K562 (cell line): ENCODE measurements at regions not wholly inside any gene's neighbourhood (a gene's known extent, or its start where the extent isn't known, plus 50 kb on each side); places are given as distances from the start of the nearest gene placed in this dataset.

Experiments
- ATAC-seq: fragments of 200-7000 bp; cut with Tn5 transposase; 3 replicates; pipeline ENCODE4 v1.9.1; 2020; ENCODE audit warnings: moderate library complexity
- BruUV-seq: library from RNA; stranded (reverse); fragments of 400-500 nt; replicated peaks from 2 replicates; lab custom pipeline; 2021; lab: Mats Ljungman, UMichigan
- CTCF ChIA-PET: fragments of 300-600 bp; formaldehyde crosslinking; extraction: SDS; loops from one replicate; lab custom pipeline; 2021; ENCODE audit warnings: low intra/inter-chr PET ratio; lab: Yijun Ruan, JAX
- POLR2A ChIA-PET: fragments of 300-600, 350-650 bp; sonication (Branson Sonifier 250); formaldehyde crosslinking; extraction: SDS; loops from one replicate; lab custom pipeline; 2021; ENCODE audit warnings: antibody characterized with exemption, inconsistent platforms; lab: Yijun Ruan, JAX
- DNase-seq, 4 experiments: peaks; one replicate each; pipeline versions ENCODE4 v3.0.0 to v3.0.0-alpha.2; 2011 to 2018; ENCODE audit warnings: low spot score in 3 of 4, mixed read lengths in 3 of 4; ENCODE audit errors: extremely low read depth in 1 of 4
- FAIRE-seq: peaks from 2 replicates; lab custom pipeline; 2011; peaks lifted over from hg19 to GRCh38; lab: Jason Lieb, UNC
- H2AFZ ChIP-seq: 2 replicates; pipeline ENCODE4 v1.6.0; 2011; ENCODE audit warnings: low read depth, low read length, control low read depth, inconsistent platforms
- H3K27ac ChIP-seq: fragments of 200-600 bp; 3 replicates; pipeline ENCODE4 v1.8.0; 2011; ENCODE audit warnings: low read depth, mild to moderate bottlenecking, control low read depth, inconsistent platforms, low read length, moderate library complexity, mixed read lengths; ENCODE audit errors: extremely low read depth
- H3K27me3 ChIP-seq, 2 experiments: fragments of 300-600 bp in 1 of 2; 2 replicates in 1 of 2; 3 replicates in 1 of 2; pipeline versions ENCODE4 v1.6.0 to v1.8.0; 2011; ENCODE audit warnings: inconsistent platforms in 2 of 2, low read length in 2 of 2, mild to moderate bottlenecking in 1 of 2, mixed read lengths in 1 of 2, moderate library complexity in 1 of 2; ENCODE audit not compliant: control insufficient read depth in 2 of 2, insufficient read depth in 2 of 2
- H3K36me3 ChIP-seq: fragments of 300-600 bp; 3 replicates; pipeline ENCODE4 v1.8.0; 2011; ENCODE audit warnings: mild to moderate bottlenecking, low read length, inconsistent platforms; ENCODE audit not compliant: control insufficient read depth, insufficient read depth
- H3K4me1 ChIP-seq, 2 experiments: fragments of 200-600 bp in 1 of 2; replicated peaks in 1 of 2; 2 replicates in 1 of 2; 3 replicates in 1 of 2; pipeline versions ENCODE4 v1.5.1 to v1.8.0; 2011; ENCODE audit warnings: inconsistent platforms in 2 of 2, low read length in 2 of 2, mild to moderate bottlenecking in 1 of 2, mixed read lengths in 1 of 2, moderate library complexity in 1 of 2; ENCODE audit not compliant: control insufficient read depth in 2 of 2, insufficient read depth in 2 of 2
- H3K4me2 ChIP-seq: 2 replicates; pipeline ENCODE4 v1.6.1; 2011; ENCODE audit warnings: low read length, control low read depth, inconsistent platforms, mixed read lengths; ENCODE audit not compliant: insufficient read depth
- H3K4me3 ChIP-seq: fragments of 200-600 bp; sonication (generic), shearing (Covaris generic); 2 replicates; pipeline ENCODE4 v1.5.1; 2016; ENCODE audit warnings: control low read depth, inconsistent platforms
- H3K79me2 ChIP-seq: fragments of 200-600 bp; 3 replicates; pipeline ENCODE4 v1.8.0; 2011; ENCODE audit warnings: low read length, inconsistent platforms; ENCODE audit not compliant: control insufficient read depth, insufficient read depth
- H3K9ac ChIP-seq, 2 experiments: 2 replicates each; pipeline versions ENCODE4 v1.6.0 to v1.6.1; 2011; ENCODE audit warnings: low read depth in 2 of 2, low read length in 2 of 2, control low read depth in 1 of 2, inconsistent platforms in 1 of 2, mild to moderate bottlenecking in 1 of 2, mixed read lengths in 1 of 2; ENCODE audit not compliant: insufficient read depth in 1 of 2
- H3K9me1 ChIP-seq: one replicate; pipeline ENCODE4 v1.6.0; 2011; ENCODE audit warnings: inconsistent platforms, mild to moderate bottlenecking, low read length, moderate library complexity; ENCODE audit not compliant: control insufficient read depth, insufficient read depth
- H3K9me3 ChIP-seq: replicated peaks from 2 replicates; pipeline ENCODE4 v1.5.1; 2011; ENCODE audit warnings: low read depth, low read length, inconsistent platforms; ENCODE audit not compliant: control insufficient read depth, insufficient read depth
- H4K20me1 ChIP-seq: replicated peaks from 2 replicates; pipeline ENCODE4 v1.6.1; 2011; ENCODE audit warnings: low read length, inconsistent platforms, mixed read lengths; ENCODE audit not compliant: control insufficient read depth, insufficient read depth
- BRCA1 ChIP-seq, 2 experiments: fragments of 450-650 bp in 1 of 2; sonication (generic) in 1 of 2; formaldehyde crosslinking in 1 of 2; IDR thresholded peaks; 2 replicates each; pipeline versions ENCODE4 v1.5.0 to v1.6.1; 2017 to 2020; ENCODE audit warnings: mild to moderate bottlenecking in 1 of 2, missing genetic modification reagents in 1 of 2
- CCNT2 ChIP-seq: IDR thresholded peaks from 2 replicates; pipeline ENCODE4 v1.6.1; 2011; ENCODE audit warnings: borderline replicate concordance, low read depth, mild to moderate bottlenecking, moderate library complexity, mixed read lengths, low read length; ENCODE audit not compliant: insufficient read length; ENCODE audit errors: extremely low read depth
- FOSL1 ChIP-seq: fragments of 200-800 bp; sonication (Bioruptor generic); conservative IDR thresholded peaks from 2 replicates; pipeline ENCODE4 v1.6.1; 2016; ENCODE audit warnings: missing genetic modification characterization, missing compliant biosample characterization
- POLR3G ChIP-seq: IDR thresholded peaks from 2 replicates; pipeline ENCODE4 v1.6.1; 2011; ENCODE audit not compliant: insufficient read length, insufficient replicate concordance; ENCODE audit errors: extremely low read depth
- PTBP1 ChIP-seq: fragments of 200-400 bp; formaldehyde crosslinking; IDR thresholded peaks from 2 replicates; pipeline ENCODE4 v1.6.1; 2017; ENCODE audit warnings: low read depth, low read length
- RFX7 ChIP-seq: fragments of 250-450 bp; sonication (Bioruptor Pico); IDR thresholded peaks from 2 replicates; pipeline ENCODE4 v1.5.1; 2021; ENCODE audit warnings: mild to moderate bottlenecking
- STAT5A ChIP-seq: IDR thresholded peaks from 2 replicates; pipeline ENCODE4 v1.6.1; 2012; ENCODE audit warnings: low read length, inconsistent platforms, borderline replicate concordance
- ZBTB7A ChIP-seq: IDR thresholded peaks from 2 replicates; pipeline ENCODE4 v1.6.1; 2011; ENCODE audit warnings: low read depth, mild to moderate bottlenecking, low read length, moderate library complexity, borderline replicate concordance; ENCODE audit not compliant: control insufficient read depth
- WGBS: fragments of 100-300 bp; shearing (Covaris generic); methylation state at CpG from one replicate; pipeline ENCODE4 v1.1.6; 2016; ENCODE audit warnings: low coverage, mixed read lengths; ENCODE audit not compliant: insufficient coverage; ENCODE audit errors: missing lambda C conversion rate; 5-methylcytosine and 5-hydroxymethylcytosine counted together
- in situ Hi-C: fragments of 300-500 bp; cut with MboI; formaldehyde crosslinking; loops from 4 replicates; pipeline ENCODE4 v1.15.0; 2018; ENCODE audit warnings: inconsistent platforms, mixed read lengths
- intact Hi-C: fragments of 100-400 bp; cut with micrococcal nuclease; formaldehyde crosslinking; loops from 2 replicates; pipeline ENCODE4 v1.14.2; 2022
- TF ChIP-seq, protein P1 (sequence below), 2 experiments: fragments of 450-650 bp in 1 of 2; sonication (generic) in 1 of 2; formaldehyde crosslinking in 1 of 2; IDR thresholded peaks; 2 replicates each; pipeline versions ENCODE4 v1.7.1 to v1.9.0; 2016 to 2022; ENCODE audit warnings: inconsistent platforms in 1 of 2, mild to moderate bottlenecking in 1 of 2, missing genetic modification reagents in 1 of 2
- TF ChIP-seq, protein P2 (sequence below): fragments of 450-650 bp; formaldehyde crosslinking; IDR thresholded peaks from 2 replicates; pipeline ENCODE4 v1.4.0; 2022; ENCODE audit warnings: mild to moderate bottlenecking, moderate library complexity

- Histone ChIP-seq H3K4me2 (no peak overlapping the region), H3K4me3 (no peak overlapping the region), H4K20me1 (no peaks in the 10 kb centered on the region), H3K9ac (no peak overlapping the region)
- in situ Hi-C loops, result no loop called here
- TF ChIP-seq ZBTB7A (no peak), FOSL1 (tag) (no peak), STAT5A (no peak), BRCA1 (IDR thresholded peaks at IDR 0.05) (no peak), BRCA1 (CRISPR knock-in tag; IDR thresholded peaks at IDR 0.05) (no peak), CCNT2 (no peak), RFX7 (CRISPR knock-in tag) (no peak), PTBP1 (no peak), POLR3G (no peak)
- TF ChIP-seq, protein P1, sequence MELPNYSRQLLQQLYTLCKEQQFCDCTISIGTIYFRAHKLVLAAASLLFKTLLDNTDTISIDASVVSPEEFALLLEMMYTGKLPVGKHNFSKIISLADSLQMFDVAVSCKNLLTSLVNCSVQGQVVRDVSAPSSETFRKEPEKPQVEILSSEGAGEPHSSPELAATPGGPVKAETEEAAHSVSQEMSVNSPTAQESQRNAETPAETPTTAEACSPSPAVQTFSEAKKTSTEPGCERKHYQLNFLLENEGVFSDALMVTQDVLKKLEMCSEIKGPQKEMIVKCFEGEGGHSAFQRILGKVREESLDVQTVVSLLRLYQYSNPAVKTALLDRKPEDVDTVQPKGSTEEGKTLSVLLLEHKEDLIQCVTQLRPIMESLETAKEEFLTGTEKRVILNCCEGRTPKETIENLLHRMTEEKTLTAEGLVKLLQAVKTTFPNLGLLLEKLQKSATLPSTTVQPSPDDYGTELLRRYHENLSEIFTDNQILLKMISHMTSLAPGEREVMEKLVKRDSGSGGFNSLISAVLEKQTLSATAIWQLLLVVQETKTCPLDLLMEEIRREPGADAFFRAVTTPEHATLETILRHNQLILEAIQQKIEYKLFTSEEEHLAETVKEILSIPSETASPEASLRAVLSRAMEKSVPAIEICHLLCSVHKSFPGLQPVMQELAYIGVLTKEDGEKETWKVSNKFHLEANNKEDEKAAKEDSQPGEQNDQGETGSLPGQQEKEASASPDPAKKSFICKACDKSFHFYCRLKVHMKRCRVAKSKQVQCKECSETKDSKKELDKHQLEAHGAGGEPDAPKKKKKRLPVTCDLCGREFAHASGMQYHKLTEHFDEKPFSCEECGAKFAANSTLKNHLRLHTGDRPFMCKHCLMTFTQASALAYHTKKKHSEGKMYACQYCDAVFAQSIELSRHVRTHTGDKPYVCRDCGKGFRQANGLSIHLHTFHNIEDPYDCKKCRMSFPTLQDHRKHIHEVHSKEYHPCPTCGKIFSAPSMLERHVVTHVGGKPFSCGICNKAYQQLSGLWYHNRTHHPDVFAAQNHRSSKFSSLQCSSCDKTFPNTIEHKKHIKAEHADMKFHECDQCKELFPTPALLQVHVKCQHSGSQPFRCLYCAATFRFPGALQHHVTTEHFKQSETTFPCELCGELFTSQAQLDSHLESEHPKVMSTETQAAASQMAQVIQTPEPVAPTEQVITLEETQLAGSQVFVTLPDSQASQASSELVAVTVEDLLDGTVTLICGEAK (IDR thresholded peaks at IDR 0.05), result no peak
- TF ChIP-seq, protein P1 (CRISPR knock-in tag; IDR thresholded peaks at IDR 0.05), result no peak
- TF ChIP-seq, protein P2, sequence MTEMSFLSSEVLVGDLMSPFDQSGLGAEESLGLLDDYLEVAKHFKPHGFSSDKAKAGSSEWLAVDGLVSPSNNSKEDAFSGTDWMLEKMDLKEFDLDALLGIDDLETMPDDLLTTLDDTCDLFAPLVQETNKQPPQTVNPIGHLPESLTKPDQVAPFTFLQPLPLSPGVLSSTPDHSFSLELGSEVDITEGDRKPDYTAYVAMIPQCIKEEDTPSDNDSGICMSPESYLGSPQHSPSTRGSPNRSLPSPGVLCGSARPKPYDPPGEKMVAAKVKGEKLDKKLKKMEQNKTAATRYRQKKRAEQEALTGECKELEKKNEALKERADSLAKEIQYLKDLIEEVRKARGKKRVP, result no peak
- TF ChIP-seq, all 486 proteins: peak for 0
- WGBS, result 0% methylated on average over 3 of the region's 3 CpGs
- Histone ChIP-seq H2AFZ (no peak overlapping the region), H3K9me1 (no peaks in the 10 kb centered on the region), H3K27ac (no peak overlapping the region), H3K27me3 (no peaks in the 10 kb centered on the region), H3K36me3 (no peaks in the 10 kb centered on the region), H3K4me1 (no peaks in the 10 kb centered on the region), H3K9me3 (0 out of 2 replicates have a peak, but pooled peaks cover 3% of the 10 kb centered on the region), H3K79me2 (no peaks in the 10 kb centered on the region)
- BruUV-seq, result no TSS peak
- intact Hi-C loops, result no loop called here
- no peak for DNase-seq
- ATAC-seq, result no peak
- ChIA-PET POLR2A (no interaction called here), CTCF (no interaction called here)
- no peak for FAIRE-seq
Measured at GRCh38 chr9:118423021-118423420, 718.8 kb downstream of the TLR4 start.
